ENCODE measurements at regions not wholly inside any gene's neighbourhood (a gene's known extent, or its start where the extent isn't known, plus 50 kb on each side); places are given as distances from the start of the nearest gene placed in this dataset.
"Not testable (repeated sequence)": the region's sequence is repeated elsewhere in the genome, so short reads cannot be mapped to it uniquely, and the experiment has no call there.

- DNase-seq, result no peak
Observed at GRCh38 chr9:20237686-20238085, 384.6 kb downstream of the MLLT3 start.

GRCh38 chr9:20236676-20237075 lies 385.6 kb downstream of the MLLT3 start:
- peak; percentile 12 for DNase-seq

GRCh38 chr9:20235206-20235605 lies 387.1 kb downstream of the MLLT3 start:
- not testable (repeated sequence) for DNase-seq

GRCh38 chr9:20228096-20228495 lies 394.2 kb downstream of the MLLT3 start:
- DNase-seq, result no peak

- no peak for DNase-seq
Observed at GRCh38 chr9:20227166-20227874, 395.0 kb downstream of the MLLT3 start.

GRCh38 chr9:20226345-20226744 lies 396.0 kb downstream of the MLLT3 start:
- DNase-seq, result peak; percentile 7

- no peak for DNase-seq
Observed at GRCh38 chr9:20225826-20226225, 396.5 kb downstream of the MLLT3 start.

GRCh38 chr9:20224756-20225155 lies 397.5 kb downstream of the MLLT3 start:
- DNase-seq, result no peak

- DNase-seq, result no peak
Observed at GRCh38 chr9:20220286-20220685, 402.0 kb downstream of the MLLT3 start.

GRCh38 chr9:20219437-20219836 lies 402.9 kb downstream of the MLLT3 start:
- no peak for DNase-seq

- no peak for DNase-seq
Observed at GRCh38 chr9:20217596-20217995, 404.7 kb downstream of the MLLT3 start.

GRCh38 chr9:20216438-20216837 lies 405.9 kb downstream of the MLLT3 start:
- no peak for DNase-seq

GRCh38 chr9:20215552-20215951 lies 406.7 kb downstream of the MLLT3 start:
- DNase-seq, result no peak

GRCh38 chr9:20212806-20213205 lies 409.5 kb downstream of the MLLT3 start:
- no peak for DNase-seq

GRCh38 chr9:20209391-20210340 lies 412.6 kb downstream of the MLLT3 start:
- no peak for DNase-seq

GRCh38 chr9:20208961-20209371 lies 413.3 kb downstream of the MLLT3 start:
- no peak for DNase-seq

- no peak for DNase-seq
Observed at GRCh38 chr9:20208226-20208625, 414.1 kb downstream of the MLLT3 start.

- no peak for DNase-seq
Observed at GRCh38 chr9:20207176-20207575, 415.1 kb downstream of the MLLT3 start.

- no peak for DNase-seq
Observed at GRCh38 chr9:20205821-20206220, 416.5 kb downstream of the MLLT3 start.

GRCh38 chr9:20200991-20201431 lies 412.2 kb upstream of the SLC24A2 start:
- peak; percentile 23 for DNase-seq

GRCh38 chr9:20200581-20200980 lies 411.7 kb upstream of the SLC24A2 start:
- DNase-seq, result no peak

- DNase-seq, result no peak
Observed at GRCh38 chr9:20199111-20199510, 410.3 kb upstream of the SLC24A2 start.

GRCh38 chr9:20197976-20198685 lies 409.3 kb upstream of the SLC24A2 start:
- DNase-seq, result no peak
